GM18526 (cell line): ENCODE measurements at regions not wholly inside any gene's neighbourhood (a gene's known extent, or its start where the extent isn't known, plus 50 kb on each side); places are given as distances from the start of the nearest gene placed in this dataset.

Source experiments
- POLR2A ChIP-seq: IDR thresholded peaks from 3 replicates; pipeline ENCODE4 v1.6.1; 2011; ENCODE audit not compliant: insufficient read length; ENCODE audit errors: extremely low read depth

DNA sequence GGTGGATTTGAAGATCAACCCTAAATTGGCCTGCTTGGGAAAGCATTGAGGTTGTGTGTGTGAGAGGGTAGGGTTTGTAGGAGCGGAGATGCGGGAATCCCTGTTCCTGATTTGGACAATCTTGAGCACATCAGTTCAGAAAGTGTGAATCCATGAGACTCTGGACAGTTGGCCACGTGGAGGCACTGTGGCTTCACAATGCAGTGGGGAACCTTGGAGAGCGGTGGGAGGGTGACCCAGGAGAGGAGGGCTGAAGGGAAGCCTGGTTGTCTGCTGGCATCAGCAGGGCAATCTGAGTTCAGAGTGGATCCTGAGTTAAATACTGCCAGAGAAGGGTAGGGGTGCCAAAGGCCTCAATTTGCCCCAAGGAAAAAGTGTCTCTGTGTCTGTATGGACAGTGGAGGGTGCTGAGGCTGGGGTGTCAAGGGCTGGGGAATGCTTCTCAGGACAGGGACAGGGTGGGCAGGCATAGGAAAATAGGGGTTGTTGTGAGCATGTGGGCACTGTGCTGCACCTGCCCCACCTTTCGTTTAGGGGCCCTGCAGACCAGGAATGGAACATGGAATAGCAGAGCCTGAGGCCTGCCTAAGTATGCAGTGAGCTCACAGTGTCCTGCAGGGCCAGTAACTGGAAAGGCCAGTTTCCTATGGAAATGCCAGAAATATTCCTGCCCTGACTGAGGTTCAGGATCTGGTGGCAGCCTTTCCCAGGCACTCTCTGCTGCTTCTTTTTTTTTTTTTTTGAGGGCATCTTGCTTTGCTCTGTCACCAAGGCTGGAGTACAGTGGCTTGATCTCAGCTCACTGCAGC is 162.9 kb upstream of the PRSS58 start:
- TF ChIP-seq POLR2A: no peak

DNA sequence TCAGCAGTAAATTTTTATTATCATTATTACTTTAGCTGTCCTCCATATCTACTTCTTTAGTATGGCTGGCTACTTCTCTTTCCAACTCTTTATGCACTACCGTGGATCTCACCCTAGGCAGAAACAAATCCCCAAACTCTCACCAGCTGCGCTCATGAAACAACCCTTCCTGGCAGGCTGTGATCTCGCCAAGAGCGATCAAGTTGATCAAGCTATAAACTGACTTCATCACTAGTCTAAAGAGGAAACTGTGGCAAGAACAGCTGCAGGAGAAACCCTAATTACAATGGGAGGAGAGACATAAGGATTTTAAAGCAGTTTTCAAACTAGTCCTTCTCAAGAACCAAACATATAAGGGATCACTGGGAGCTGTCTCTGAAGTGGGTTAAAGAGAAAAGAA is 160.5 kb upstream of the PRSS58 start:
- TF ChIP-seq POLR2A: no peak

DNA sequence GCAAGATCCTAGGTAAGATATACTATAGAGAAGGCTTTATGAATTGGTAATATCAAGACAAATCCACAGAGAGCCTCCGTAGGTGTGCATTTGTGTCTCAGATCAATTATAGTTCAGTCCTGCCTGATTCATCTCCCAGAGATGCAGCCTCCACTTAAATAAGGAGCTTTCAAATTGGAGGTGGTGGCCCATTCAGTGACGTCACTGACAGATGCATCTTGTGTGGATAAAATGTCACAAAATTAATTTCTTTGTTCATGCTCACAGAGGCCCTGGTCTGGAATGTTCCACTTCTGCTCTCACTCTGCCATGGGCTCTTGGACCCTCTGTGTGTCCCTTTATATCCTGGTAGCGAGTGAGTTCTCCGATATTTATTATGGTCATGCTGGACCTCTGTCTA is 157.1 kb upstream of the PRSS58 start:
- no peak for TF ChIP-seq POLR2A

DNA sequence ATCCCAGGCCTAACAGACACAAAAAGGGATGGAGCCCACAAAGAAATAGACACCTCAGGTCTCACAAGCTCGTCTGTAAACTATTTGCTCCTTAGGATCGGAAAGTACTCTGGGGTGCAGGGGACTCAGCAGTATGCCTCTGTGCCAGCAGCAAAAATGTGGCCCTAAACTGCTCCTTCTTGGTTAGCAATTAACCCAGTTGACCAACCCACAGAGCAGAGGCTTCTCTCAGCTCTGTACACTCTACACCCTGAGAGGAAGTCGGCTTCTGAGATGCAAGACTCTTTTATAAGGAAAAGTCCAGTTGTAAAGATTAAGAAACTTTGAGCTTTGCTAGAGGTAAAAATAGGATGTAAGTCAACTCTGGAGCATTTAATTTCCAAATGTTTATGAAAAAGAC is 156.3 kb upstream of the PRSS58 start:
- no peak for TF ChIP-seq POLR2A

DNA sequence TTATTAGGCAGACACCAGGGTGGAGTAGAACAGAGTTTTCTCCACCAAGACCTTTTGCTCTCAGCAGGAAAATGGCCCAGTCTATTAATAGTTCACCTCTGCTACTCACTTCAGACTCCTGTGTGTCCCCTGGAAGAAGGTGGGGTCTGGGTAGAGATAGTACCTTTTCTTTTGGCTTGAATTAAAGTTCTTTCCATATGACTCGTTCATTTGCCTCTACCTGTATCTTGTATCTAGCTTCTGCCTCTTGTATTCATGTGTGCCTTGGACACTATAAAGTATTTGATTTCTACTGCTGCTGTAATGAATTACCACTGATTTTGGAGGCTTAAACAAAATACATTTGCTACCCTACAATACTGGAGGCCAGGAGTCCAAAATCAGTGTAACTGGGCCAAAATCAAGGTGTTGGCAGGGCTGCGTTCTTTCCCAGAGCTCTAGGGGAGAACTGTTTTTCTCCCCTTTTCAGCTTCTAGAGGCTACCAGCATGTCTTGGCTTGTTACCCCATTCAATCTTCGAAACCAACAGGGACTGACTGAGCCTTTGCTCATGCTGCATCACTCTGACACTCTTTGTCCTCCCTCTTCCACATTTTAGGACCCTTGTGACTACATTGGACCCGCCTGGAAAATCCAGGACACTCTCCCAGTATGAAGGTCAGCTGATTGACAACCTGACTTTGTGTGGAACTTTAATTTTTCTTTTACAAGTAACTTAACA is 155.6 kb upstream of the PRSS58 start:
- no peak for TF ChIP-seq POLR2A

DNA sequence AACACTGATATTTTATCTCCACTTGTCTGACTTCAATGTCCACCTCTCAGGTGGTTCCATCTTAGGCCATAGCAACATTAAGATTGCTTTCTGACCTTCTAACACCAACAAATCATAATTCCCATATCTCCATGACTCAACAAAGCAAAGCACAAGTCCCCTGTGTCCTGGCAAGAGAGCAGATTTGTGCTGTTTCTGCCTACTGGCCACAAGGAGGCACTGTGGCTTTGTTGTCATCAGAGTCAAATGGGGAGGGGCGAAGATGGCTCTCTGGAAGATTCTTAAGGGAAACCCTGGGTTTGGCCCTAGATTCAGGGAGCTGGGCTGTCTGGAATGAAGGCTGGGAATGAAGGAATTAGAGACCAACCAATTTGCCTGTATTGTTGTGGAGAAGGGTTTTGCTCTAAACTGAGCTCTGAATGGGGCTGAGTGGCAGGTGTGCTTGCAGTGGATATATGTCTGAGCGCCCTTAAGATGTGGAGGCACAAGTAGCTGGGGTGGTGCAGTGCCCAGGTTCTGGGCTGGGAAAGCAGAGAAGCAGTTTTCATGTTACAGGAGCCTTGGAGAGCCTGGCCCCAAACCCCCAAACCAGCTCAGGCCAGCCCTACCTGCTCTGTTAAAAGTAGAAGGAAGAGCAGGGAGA is 154.8 kb upstream of the PRSS58 start:
- no peak for TF ChIP-seq POLR2A

DNA sequence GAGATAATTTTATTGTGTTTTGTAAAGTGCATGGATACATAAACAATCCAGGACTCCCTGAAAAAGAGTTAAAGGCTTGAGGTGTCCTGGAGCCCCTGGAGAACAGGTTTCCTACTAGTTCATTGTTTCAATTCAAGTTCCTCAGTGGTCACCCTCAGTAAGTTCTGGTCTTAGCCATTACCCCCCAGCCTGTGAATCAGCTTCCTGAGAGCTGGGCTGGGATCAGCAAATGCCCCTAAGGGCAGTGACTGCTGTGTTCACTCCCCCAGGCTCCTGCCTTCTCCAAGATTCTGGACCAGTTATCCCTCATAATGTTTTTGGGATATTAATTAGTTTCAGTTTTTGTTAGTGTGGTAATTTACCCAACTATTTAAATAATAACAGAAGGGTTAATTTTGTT is 151.6 kb upstream of the PRSS58 start:
- no peak for TF ChIP-seq POLR2A

DNA sequence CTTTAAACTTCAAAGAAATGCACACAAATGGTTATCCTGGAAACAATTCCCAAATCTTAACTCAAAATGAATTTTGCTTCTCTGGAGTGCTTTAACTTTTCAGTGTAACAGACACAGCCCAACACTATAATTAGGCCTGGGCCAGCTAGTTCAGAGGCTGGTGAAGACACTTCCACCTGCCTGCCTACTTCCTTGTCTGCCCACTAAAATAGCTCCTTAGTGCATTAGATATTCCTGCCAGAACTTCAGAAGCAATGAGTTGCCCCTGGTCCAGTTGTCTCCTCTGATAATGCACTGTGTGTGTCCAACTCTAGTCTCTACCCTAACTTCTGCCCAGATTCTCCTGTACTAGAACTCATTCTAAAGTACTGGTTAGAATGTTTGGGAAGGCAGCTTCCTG is 150.9 kb upstream of the PRSS58 start:
- no peak for TF ChIP-seq POLR2A

DNA sequence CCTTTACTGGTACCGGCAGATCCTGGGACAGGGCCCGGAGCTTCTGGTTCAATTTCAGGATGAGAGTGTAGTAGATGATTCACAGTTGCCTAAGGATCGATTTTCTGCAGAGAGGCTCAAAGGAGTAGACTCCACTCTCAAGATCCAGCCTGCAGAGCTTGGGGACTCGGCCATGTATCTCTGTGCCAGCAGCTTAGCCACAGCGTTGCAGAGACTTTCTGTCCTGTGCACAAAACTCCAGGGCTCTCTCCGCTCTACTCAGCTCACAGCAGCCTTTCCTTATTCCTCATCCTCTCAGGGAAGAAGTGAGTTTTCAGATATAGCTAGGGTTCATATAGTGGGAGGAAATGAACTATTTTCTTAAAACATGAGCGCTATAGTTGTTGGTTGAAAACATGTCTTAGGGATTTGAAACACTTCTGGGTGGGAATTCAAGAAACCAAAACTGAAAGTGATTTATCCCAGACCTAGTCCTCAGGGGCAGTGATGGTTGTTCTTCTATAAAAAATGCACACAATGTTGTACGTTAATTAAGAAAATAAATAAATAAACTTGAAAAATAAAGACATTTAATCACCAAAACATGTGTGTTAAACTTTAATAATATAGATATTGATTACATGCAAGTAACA is 150.2 kb upstream of the PRSS58 start:
- TF ChIP-seq POLR2A: no peak

DNA sequence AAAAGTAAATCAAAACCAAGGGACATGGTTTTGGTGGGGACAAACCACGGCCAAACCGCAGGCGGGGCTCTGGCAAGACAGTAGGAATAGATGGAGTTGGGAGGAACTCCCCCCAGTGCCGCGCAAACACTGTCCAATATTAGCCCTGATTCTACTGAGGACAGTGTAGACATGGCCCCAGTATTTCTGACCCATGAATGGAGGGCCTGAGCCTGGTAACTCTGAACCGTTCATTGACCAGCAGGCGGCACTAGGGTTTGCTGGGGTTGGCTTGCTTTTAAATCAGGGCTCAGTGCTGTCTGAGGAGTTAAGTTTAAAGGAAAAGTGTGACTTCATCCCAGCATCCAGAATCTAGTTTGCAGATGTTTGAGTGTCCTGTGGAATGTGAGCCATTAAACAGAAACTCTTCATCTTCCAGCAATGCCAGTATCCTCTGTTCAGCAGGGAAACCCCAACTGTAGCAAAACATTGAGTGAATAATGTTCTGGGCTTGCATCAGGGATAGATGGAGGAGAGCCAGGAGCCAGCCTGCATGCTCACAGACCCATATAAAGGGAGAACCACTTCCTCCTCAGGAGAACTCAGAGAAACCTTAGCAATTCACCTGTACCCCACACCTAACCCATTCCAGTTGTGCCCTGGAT is 147.4 kb upstream of the PRSS58 start:
- no peak for TF ChIP-seq POLR2A

DNA sequence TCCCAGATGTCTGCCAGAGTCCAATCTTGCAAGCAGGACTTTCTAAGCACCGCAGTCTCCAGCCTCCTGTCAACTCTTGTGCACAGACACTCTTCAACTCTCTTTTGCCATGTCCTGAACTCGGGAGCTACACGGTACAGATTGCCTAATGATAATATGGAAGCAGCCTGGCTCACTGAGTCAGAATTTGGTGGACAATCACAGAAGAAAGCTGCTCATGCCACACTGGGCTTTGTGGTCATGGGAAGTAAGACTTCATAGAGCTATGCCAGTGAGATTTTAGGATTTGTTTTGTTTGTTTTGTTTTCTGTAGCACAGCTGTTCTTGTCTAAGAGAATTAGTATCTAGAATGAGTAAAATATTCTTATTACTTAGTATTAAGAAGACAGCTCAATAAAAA is 144.1 kb upstream of the PRSS58 start:
- no peak for TF ChIP-seq POLR2A

DNA sequence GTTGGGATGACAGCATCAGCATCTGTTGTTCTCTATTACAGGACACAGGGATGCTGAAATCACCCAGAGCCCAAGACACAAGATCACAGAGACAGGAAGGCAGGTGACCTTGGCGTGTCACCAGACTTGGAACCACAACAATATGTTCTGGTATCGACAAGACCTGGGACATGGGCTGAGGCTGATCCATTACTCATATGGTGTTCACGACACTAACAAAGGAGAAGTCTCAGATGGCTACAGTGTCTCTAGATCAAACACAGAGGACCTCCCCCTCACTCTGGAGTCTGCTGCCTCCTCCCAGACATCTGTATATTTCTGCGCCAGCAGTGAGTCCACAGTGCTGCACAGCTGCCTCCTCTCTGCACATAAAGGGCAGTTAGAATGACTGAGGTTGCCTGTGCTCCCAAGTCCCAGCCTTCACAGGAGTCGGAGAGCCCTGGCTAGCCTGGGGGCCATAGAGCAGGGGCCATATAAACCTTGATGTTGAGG is 142.2 kb upstream of the PRSS58 start:
- no peak for TF ChIP-seq POLR2A

DNA sequence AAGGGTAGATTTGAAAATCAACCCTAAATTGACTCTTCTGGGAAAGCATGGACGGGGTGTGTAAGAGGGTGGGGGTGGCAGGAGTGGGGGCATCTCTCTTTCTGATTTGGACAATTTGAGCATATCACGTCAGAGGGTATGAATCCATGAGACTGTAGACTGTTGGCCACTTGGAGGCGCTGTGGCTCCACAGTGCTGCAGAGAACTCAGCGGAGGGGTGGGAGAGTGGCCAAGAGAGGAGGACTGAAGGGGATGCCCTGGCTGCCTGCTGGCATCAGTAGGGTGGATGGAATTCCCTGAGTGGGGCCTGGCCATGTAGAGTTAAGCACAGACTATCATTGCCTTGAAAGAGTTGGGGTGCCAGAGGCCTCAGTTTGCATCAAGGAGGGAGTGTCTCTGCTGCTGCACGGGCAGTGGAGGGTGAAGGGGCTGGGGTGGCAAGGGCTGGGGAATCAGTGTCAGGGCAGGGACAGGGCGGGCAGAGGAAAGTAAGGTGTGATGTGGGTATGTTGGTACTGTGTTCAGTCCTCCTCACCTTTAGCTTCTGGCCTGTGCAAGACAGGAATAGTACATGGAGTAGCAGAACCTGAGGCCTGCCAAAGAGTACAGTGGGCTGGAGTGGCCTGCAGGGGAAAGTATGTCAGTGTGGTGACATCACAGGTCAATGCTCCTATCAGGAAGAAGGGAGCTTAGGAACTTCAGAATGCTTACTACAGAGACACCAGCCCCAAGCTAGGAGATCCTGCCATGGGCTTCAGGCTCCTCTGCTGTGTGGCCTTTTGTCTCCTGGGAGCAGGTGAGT is 133.5 kb upstream of the PRSS58 start:
- no peak for TF ChIP-seq POLR2A

DNA sequence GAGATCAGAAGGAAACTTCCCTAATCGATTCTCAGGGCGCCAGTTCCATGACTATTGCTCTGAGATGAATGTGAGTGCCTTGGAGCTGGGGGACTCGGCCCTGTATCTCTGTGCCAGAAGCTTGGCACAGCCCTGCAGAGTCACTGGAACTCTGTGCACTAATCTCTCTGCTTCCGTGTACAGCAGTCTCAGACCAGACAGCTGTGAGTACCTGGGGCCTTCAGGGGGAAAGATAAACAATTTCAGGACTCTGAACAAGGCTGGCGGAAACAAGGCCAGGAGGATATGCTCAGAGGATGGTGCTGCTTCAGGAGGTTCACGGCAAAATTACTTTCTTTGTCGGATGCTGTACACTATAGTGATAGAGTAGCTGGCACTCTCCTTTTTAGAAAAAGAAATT is 131.7 kb upstream of the PRSS58 start:
- TF ChIP-seq POLR2A: no peak

DNA sequence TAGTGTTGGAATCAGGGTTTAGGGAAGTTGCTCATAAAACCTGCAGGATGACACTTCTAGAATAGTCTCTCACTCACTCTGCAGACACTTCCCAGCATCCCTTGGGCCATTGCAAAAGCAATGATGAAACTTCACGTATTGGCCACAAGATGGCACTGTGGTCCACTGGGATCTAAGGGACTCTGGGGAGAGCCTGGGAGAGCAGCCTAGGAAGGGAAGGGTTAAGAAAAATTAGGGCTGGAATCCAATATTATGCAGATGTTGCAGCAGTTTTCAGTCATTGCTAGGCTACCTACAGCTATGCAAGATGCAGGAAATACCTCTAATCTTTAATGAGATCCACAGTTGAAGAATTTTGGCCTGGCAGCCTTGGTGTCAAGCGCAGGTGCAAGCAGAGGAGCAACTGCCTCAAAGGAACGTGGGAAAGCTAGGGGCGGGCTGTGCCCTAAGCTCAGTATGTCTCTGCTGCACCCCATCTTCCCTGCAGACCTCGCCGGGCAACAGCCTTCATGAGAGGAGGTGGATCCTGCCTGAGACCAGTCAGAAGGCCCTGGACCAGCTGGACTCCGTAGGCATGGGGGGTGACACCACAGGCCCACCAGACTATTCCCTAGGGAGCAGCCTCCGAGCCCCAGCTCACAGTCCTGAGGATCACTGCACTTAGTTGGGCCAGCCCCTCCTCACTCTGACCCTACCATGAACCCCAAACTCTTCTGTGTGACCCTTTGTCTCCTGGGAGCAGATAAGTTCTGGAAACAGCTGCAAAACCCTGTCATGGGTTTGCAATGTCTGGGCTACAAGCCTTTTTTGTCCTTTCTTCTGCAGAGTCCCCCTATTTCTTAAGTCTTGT is 127.9 kb upstream of the PRSS58 start:
- no peak for TF ChIP-seq POLR2A
